ENCODE measurements at regions not wholly inside any gene's neighbourhood (a gene's known extent, or its start where the extent isn't known, plus 50 kb on each side); places are given as distances from the start of the nearest gene placed in this dataset.
"Not testable (repeated sequence)": the region's sequence is repeated elsewhere in the genome, so short reads cannot be mapped to it uniquely, and the experiment has no call there.

GRCh38 chr3:21195203-21195602 lies 555.8 kb downstream of the ZNF385D start:
- no peak for DNase-seq (ENCODE audit: low spot score in 2 of 2)
- no peak overlapping the region for H3K4me3 ChIP-seq
- intact Hi-C loops (cut with DNase I; ENCODE audit: low total_unique reads) = no loop called here
- H3K27me3 ChIP-seq = no peaks in the 10 kb centered on the region
- H3K4me1 ChIP-seq = no peaks in the 10 kb centered on the region
- H3K36me3 ChIP-seq = no peaks in the 10 kb centered on the region
- TF ChIP-seq POLR2AphosphoS5 (IDR thresholded peaks at IDR 0.05) (no peak), POLR2A (IDR thresholded peaks at IDR 0.05) (no peak), CTCF (IDR thresholded peaks at IDR 0.05) (no peak)
- H3K27ac ChIP-seq = no peak overlapping the region
- H3K9me3 ChIP-seq = no peaks in the 10 kb centered on the region

DNA sequence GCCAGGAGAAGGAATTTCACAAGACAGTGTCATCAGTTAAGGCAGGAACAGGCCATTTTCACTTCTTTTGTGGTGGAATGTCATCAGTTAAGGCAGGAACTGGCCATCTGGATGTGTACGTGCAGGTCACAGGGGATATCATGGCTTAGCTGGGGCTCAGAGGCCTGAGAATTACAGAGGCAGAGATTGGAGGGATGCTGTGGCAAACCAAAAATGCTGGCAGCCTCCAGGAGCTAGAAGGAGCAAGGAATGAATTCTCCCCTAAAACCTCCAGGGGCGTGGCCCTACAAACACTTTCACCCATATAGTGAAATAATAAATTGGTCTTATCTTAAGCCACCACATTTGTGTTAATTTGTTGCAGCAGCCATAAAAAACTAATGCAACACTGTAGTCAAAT lies 557.0 kb downstream of the ZNF385D start:
- DNase-seq (ENCODE audit: low spot score in 2 of 2); H3K4me3 ChIP-seq; H3K9me3 ChIP-seq; intact Hi-C loops (cut with DNase I; ENCODE audit: low total_unique reads); H3K4me1 ChIP-seq; H3K27me3 ChIP-seq; H3K36me3 ChIP-seq; H3K27ac ChIP-seq: not testable (repeated sequence)

DNA sequence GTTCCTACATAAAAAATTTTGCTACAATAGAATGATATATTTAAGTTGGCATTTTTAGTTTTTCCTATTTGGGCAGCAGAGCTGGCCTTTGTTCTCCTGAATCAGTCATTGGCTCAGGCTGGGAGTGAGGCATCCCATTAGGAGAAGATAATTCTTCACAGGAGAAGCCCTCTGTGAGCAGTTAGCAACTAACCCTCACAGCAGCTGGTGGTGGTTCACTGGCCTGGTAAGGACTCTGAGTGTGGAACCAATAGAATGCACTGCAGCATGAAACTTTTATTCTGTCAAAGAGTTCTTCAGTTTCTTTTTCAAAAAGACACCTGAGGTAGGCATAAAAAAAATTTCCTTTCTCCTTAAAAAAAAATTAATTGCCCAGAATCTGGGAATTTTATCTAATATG lies 562.6 kb downstream of the ZNF385D start:
- TF ChIP-seq CTCF (IDR thresholded peaks at IDR 0.05) (no peak), POLR2AphosphoS5 (IDR thresholded peaks at IDR 0.05) (no peak), POLR2A (IDR thresholded peaks at IDR 0.05) (no peak)
- intact Hi-C loops (cut with DNase I; ENCODE audit: low total_unique reads) = no loop called here
- Histone ChIP-seq H3K4me3 (no peak overlapping the region), H3K9me3 (no peaks in the 10 kb centered on the region), H3K27me3 (no peaks in the 10 kb centered on the region), H3K36me3 (no peaks in the 10 kb centered on the region), H3K27ac (no peak overlapping the region), H3K4me1 (no peaks in the 10 kb centered on the region)
- no peak for DNase-seq (ENCODE audit: low spot score in 2 of 2)

GRCh38 chr3:21185816-21186314 lies 565.1 kb downstream of the ZNF385D start:
- no peak for TF ChIP-seq POLR2AphosphoS5 (IDR thresholded peaks at IDR 0.05)
- TF ChIP-seq POLR2A (IDR thresholded peaks at IDR 0.05) = no peak
- no peak for TF ChIP-seq CTCF (IDR thresholded peaks at IDR 0.05)
- DNase-seq (ENCODE audit: low spot score in 2 of 2) = no peak
- H3K27ac ChIP-seq = no peak overlapping the region
- no peaks in the 10 kb centered on the region for H3K9me3 ChIP-seq
- no peaks in the 10 kb centered on the region for H3K36me3 ChIP-seq
- no peaks in the 10 kb centered on the region for H3K4me1 ChIP-seq
- H3K27me3 ChIP-seq = no peaks in the 10 kb centered on the region
- intact Hi-C loops (cut with DNase I; ENCODE audit: low total_unique reads) = no loop called here
- no peak overlapping the region for H3K4me3 ChIP-seq

DNA sequence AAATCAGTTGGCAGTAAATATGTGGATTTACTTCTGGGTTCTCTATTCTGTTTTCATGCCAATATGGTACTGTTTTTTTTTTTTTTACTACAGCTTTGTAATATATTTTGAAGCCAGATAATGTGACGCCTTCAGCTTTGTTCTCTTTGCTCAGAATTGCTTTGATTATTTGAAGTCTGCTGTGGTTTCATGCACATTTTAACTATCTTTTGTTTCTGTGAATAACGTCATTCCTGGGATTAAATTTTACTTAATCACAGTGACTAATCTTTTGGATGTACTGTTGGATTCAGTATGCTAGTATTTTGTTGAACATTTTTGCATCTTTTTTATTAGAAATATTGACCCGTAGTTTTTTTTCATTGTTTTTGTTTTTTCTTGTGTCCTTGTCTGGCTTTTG lies 576.5 kb downstream of the ZNF385D start:
- Histone ChIP-seq H3K27me3 (no peaks in the 10 kb centered on the region), H3K4me3 (no peak overlapping the region), H3K9me3 (peaks cover 26 to 35% of the 10 kb centered on the region in 2 donors), H3K27ac (no peak overlapping the region), H3K4me1 (no peaks in the 10 kb centered on the region), H3K36me3 (no peaks in the 10 kb centered on the region)
- no peak for TF ChIP-seq POLR2AphosphoS5 (IDR thresholded peaks at IDR 0.05)
- no peak for TF ChIP-seq CTCF (IDR thresholded peaks at IDR 0.05)
- intact Hi-C loops (cut with DNase I; ENCODE audit: low total_unique reads) = no loop called here
- DNase-seq (ENCODE audit: low spot score in 2 of 2) = no peak

GRCh38 chr3:21170964-21171363 lies 580.0 kb downstream of the ZNF385D start:
- no peak for DNase-seq (ENCODE audit: low spot score in 2 of 2)
- no peak overlapping the region for H3K27ac ChIP-seq
- no peaks in the 10 kb centered on the region for H3K36me3 ChIP-seq
- H3K4me1 ChIP-seq = no peaks in the 10 kb centered on the region
- H3K27me3 ChIP-seq = no peaks in the 10 kb centered on the region
- intact Hi-C loops (cut with DNase I; ENCODE audit: low total_unique reads) = no loop called here
- TF ChIP-seq POLR2AphosphoS5 (IDR thresholded peaks at IDR 0.05) = no peak
- no peak for TF ChIP-seq POLR2A (IDR thresholded peaks at IDR 0.05)
- TF ChIP-seq CTCF (IDR thresholded peaks at IDR 0.05) = no peak
- H3K9me3 ChIP-seq = peaks cover under 1 to 4% of the 10 kb centered on the region in 2 donors
- H3K4me3 ChIP-seq = no peak overlapping the region
